ENCODE measurements at regions not wholly inside any gene's neighbourhood (a gene's known extent, or its start where the extent isn't known, plus 50 kb on each side); places are given as distances from the start of the nearest gene placed in this dataset.

- no peaks in the 10 kb centered on the region for H3K4me1 ChIP-seq (ENCODE audit: low read length)
Measured at GRCh38 chr2:59076079-59076619, 835.0 kb upstream of the FANCL start.

GRCh38 chr2:59074071-59074470, 832.9 kb upstream of the FANCL start:
- Histone ChIP-seq H3K4me3 (ENCODE audit: low read length) (no peak overlapping the region), H2AFZ (ENCODE audit: low read length) (no peak overlapping the region), H3K79me2 (ENCODE audit: low read length) (no peaks in the 10 kb centered on the region), H3K27ac (ENCODE audit: low read length) (no peak overlapping the region), H3K4me1 (ENCODE audit: low read length) (no peaks in the 10 kb centered on the region), H3F3A (ENCODE audit: insufficient read depth, low read length) (no peaks in the 10 kb centered on the region), H3K4me2 (ENCODE audit: low read depth, low read length) (no peak overlapping the region), H3K9ac (ENCODE audit: low read length) (no peak overlapping the region), H4K20me1 (ENCODE audit: insufficient read depth, low read length) (no peaks in the 10 kb centered on the region), H3K36me3 (replicated peaks; ENCODE audit: insufficient read depth, low read length) (no peaks in the 10 kb centered on the region), H3K27me3 (replicated peaks; ENCODE audit: insufficient read depth, low read length) (no peaks in the 10 kb centered on the region), H3K9me3 (replicated peaks; ENCODE audit: insufficient read depth, low read length) (no peaks in the 10 kb centered on the region), H3K9me2 (replicated peaks; ENCODE audit: insufficient read depth, low read length) (no peaks in the 10 kb centered on the region)
- no peak for DNase-seq
- TF ChIP-seq EZH2phosphoT487 (IDR thresholded peaks at IDR 0.05; ENCODE audit: low read length) (no peak), EZH2 (optimal IDR thresholded peaks at IDR 0.05; ENCODE audit: low read depth, low read length) (no peak), CTCF (IDR thresholded peaks at IDR 0.05; ENCODE audit: low read length) (no peak)

More at GRCh38 chr2:59076079-59076619, 835.0 kb upstream of the FANCL start:
- Histone ChIP-seq H3K79me2 (ENCODE audit: low read length) (no peaks in the 10 kb centered on the region), H4K20me1 (ENCODE audit: insufficient read depth, low read length) (no peaks in the 10 kb centered on the region), H3K9me3 (replicated peaks; ENCODE audit: insufficient read depth, low read length) (no peaks in the 10 kb centered on the region), H2AFZ (ENCODE audit: low read length) (no peak overlapping the region), H3K27ac (ENCODE audit: low read length) (no peak overlapping the region), H3K9ac (ENCODE audit: low read length) (no peak overlapping the region), H3K27me3 (replicated peaks; ENCODE audit: insufficient read depth, low read length) (no peaks in the 10 kb centered on the region), H3K4me3 (ENCODE audit: low read length) (no peak overlapping the region), H3K4me2 (ENCODE audit: low read depth, low read length) (no peak overlapping the region), H3F3A (ENCODE audit: insufficient read depth, low read length) (no peaks in the 10 kb centered on the region), H3K9me2 (replicated peaks; ENCODE audit: insufficient read depth, low read length) (no peaks in the 10 kb centered on the region), H3K36me3 (replicated peaks; ENCODE audit: insufficient read depth, low read length) (no peaks in the 10 kb centered on the region)
- TF ChIP-seq CTCF (IDR thresholded peaks at IDR 0.05; ENCODE audit: low read length) (no peak), EZH2phosphoT487 (IDR thresholded peaks at IDR 0.05; ENCODE audit: low read length) (no peak), EZH2 (optimal IDR thresholded peaks at IDR 0.05; ENCODE audit: low read depth, low read length) (no peak)
- DNase-seq: no peak

GRCh38 chr2:59073286-59073685, 832.2 kb upstream of the FANCL start:
- Histone ChIP-seq H4K20me1 (ENCODE audit: insufficient read depth, low read length) (no peaks in the 10 kb centered on the region), H3F3A (ENCODE audit: insufficient read depth, low read length) (no peaks in the 10 kb centered on the region), H3K9ac (ENCODE audit: low read length) (no peak overlapping the region), H3K9me2 (replicated peaks; ENCODE audit: insufficient read depth, low read length) (no peaks in the 10 kb centered on the region), H3K4me1 (ENCODE audit: low read length) (no peaks in the 10 kb centered on the region), H3K79me2 (ENCODE audit: low read length) (no peaks in the 10 kb centered on the region), H3K27me3 (replicated peaks; ENCODE audit: insufficient read depth, low read length) (no peaks in the 10 kb centered on the region), H3K4me2 (ENCODE audit: low read depth, low read length) (no peak overlapping the region), H3K9me3 (replicated peaks; ENCODE audit: insufficient read depth, low read length) (no peaks in the 10 kb centered on the region), H3K4me3 (ENCODE audit: low read length) (no peak overlapping the region), H3K27ac (ENCODE audit: low read length) (no peak overlapping the region), H3K36me3 (replicated peaks; ENCODE audit: insufficient read depth, low read length) (no peaks in the 10 kb centered on the region), H2AFZ (ENCODE audit: low read length) (no peak overlapping the region)
- no peak for DNase-seq
- TF ChIP-seq EZH2phosphoT487 (IDR thresholded peaks at IDR 0.05; ENCODE audit: low read length) (no peak), EZH2 (optimal IDR thresholded peaks at IDR 0.05; ENCODE audit: low read depth, low read length) (no peak), CTCF (IDR thresholded peaks at IDR 0.05; ENCODE audit: low read length) (no peak)

Measured in MM.1S (cell line).